PC-3 (cell line): ENCODE measurements at regions not wholly inside any gene's neighbourhood (a gene's known extent, or its start where the extent isn't known, plus 50 kb on each side); places are given as distances from the start of the nearest gene placed in this dataset.

ENCODE experiments used
- ATAC-seq: fragments of 200-7000 bp; cut with Tn5 transposase; 2 replicates; pipeline ENCODE4 v1.9.1; 2020; ENCODE audit warnings: mild to moderate bottlenecking, moderate library complexity
- BruUV-seq: library from RNA; stranded (reverse); fragments of 400-500 nt; replicated peaks from 2 replicates; lab custom pipeline; 2021; lab: Mats Ljungman, UMichigan
- CTCF ChIA-PET: fragments of 300-600 bp; sonication (Branson Sonifier 250); formaldehyde crosslinking; loops from one replicate; lab custom pipeline; 2022; ENCODE audit warnings: antibody characterized with exemption; lab: Charles Lee
- POLR2A ChIA-PET: fragments of 300-600 bp; sonication (Branson Sonifier 250); formaldehyde crosslinking; loops from one replicate; lab custom pipeline; 2022; ENCODE audit warnings: antibody characterized with exemption; ENCODE audit not compliant: unreplicated experiment; lab: Charles Lee
- DNase-seq: peaks from one replicate; pipeline ENCODE4 v3.0.0-alpha.2; 2015
- H2AFZ ChIP-seq: fragments of 300-600 bp; sonication (generic); 2 replicates; pipeline ENCODE4 v1.6.0; 2016; ENCODE audit warnings: antibody characterized with exemption, low read length
- H3F3A ChIP-seq: fragments of 300-600 bp; sonication (generic); one replicate; pipeline ENCODE4 v1.6.0; 2017; ENCODE audit warnings: antibody characterized with exemption, low read length, control low read depth, mild to moderate bottlenecking; ENCODE audit not compliant: unreplicated experiment
- H3K27ac ChIP-seq: fragments of 300-600 bp; sonication (generic); 2 replicates; pipeline ENCODE4 v1.5.1; 2016; ENCODE audit warnings: mild to moderate bottlenecking, low read length
- H3K27me3 ChIP-seq: fragments of 300-600 bp; sonication (generic); 2 replicates; pipeline ENCODE4 v1.6.1; 2016; ENCODE audit warnings: low read length, mixed read lengths
- H3K36me3 ChIP-seq: fragments of 300-600 bp; sonication (generic); 2 replicates; pipeline ENCODE4 v1.6.1; 2016; ENCODE audit warnings: low read depth, mixed run types, low read length, mixed read lengths
- H3K4me1 ChIP-seq: fragments of 300-600 bp; sonication (generic); 2 replicates; pipeline ENCODE4 v1.5.1; 2016; ENCODE audit warnings: low read length; ENCODE audit not compliant: insufficient read depth
- H3K4me2 ChIP-seq: fragments of 300-600 bp; sonication (generic); 2 replicates; pipeline ENCODE4 v1.6.0; 2016; ENCODE audit warnings: low read length
- H3K4me3 ChIP-seq: fragments of 300-600 bp; sonication (generic); 2 replicates; pipeline ENCODE4 v1.5.1; 2016; ENCODE audit warnings: mild to moderate bottlenecking, low read length, mixed read lengths
- H3K79me2 ChIP-seq: fragments of 300-600 bp; sonication (generic); 2 replicates; pipeline ENCODE4 v1.6.1; 2017; ENCODE audit warnings: low read length, mixed read lengths
- H3K9ac ChIP-seq: fragments of 300-600 bp; sonication (generic); 2 replicates; pipeline ENCODE4 v1.6.0; 2016; ENCODE audit warnings: mild to moderate bottlenecking, low read length
- H3K9me2 ChIP-seq: fragments of 300-600 bp; sonication (generic); replicated peaks from 2 replicates; pipeline ENCODE4 v1.6.1; 2016; ENCODE audit warnings: mixed run types, low read length, mixed read lengths
- H3K9me3 ChIP-seq: fragments of 300-600 bp; sonication (generic); 2 replicates; pipeline ENCODE4 v1.6.1; 2016; ENCODE audit warnings: low read length, mixed read lengths
- H4K20me1 ChIP-seq: fragments of 300-600 bp; sonication (generic); 2 replicates; pipeline ENCODE4 v1.6.1; 2016; ENCODE audit warnings: low read length, mixed read lengths
- CTCF ChIP-seq: fragments of 300-600 bp; sonication (generic); conservative IDR thresholded peaks from 2 replicates; pipeline ENCODE4 v1.5.1; 2017; ENCODE audit warnings: antibody characterized with exemption, low read depth, mild to moderate bottlenecking, low read length
- EZH2 ChIP-seq: fragments of 300-600 bp; sonication (generic); IDR thresholded peaks from one replicate; pipeline ENCODE4 v1.6.1; 2017; ENCODE audit warnings: antibody characterized with exemption, mild to moderate bottlenecking, low read length; ENCODE audit not compliant: unreplicated experiment
- EZH2phosphoT487 ChIP-seq: fragments of 300-600 bp; sonication (generic); IDR thresholded peaks from 2 replicates; pipeline ENCODE4 v1.6.1; 2018; ENCODE audit warnings: mild to moderate bottlenecking, antibody characterized with exemption, low read length, borderline replicate concordance
- intact Hi-C: fragments of 100-400 bp; cut with micrococcal nuclease; formaldehyde crosslinking; loops from 2 replicates; pipeline ENCODE4 v1.9.0; 2023

- ChIA-PET CTCF (no interaction called here), POLR2A (no interaction called here)
- Histone ChIP-seq H3K4me1 (peaks cover 64% of the 10 kb centered on the region), H3F3A (no peaks in the 10 kb centered on the region), H3K4me3 (no peak overlapping the region), H3K9ac (no peak overlapping the region), H3K9me3 (no peaks in the 10 kb centered on the region), H3K27me3 (no peaks in the 10 kb centered on the region), H3K9me2 (no peaks in the 10 kb centered on the region), H2AFZ (no peak overlapping the region), H3K36me3 (no peaks in the 10 kb centered on the region), H3K4me2 (no peak overlapping the region), H3K79me2 (no peaks in the 10 kb centered on the region), H3K27ac (no peak overlapping the region), H4K20me1 (no peaks in the 10 kb centered on the region)
- no peak for ATAC-seq
- no TSS peak for BruUV-seq
- DNase-seq: no peak
- intact Hi-C loops: no loop called here
- TF ChIP-seq EZH2phosphoT487: no peak
- TF ChIP-seq EZH2: no peak
- TF ChIP-seq CTCF: no peak
Measured at GRCh38 chr6:11425431-11425871, 112.1 kb upstream of the TMEM170B start.

GRCh38 chr6:11424395-11425034, 113.0 kb upstream of the TMEM170B start:
- Histone ChIP-seq H3F3A (no peaks in the 10 kb centered on the region), H2AFZ (no peak overlapping the region), H3K27me3 (no peaks in the 10 kb centered on the region), H3K27ac (peak overlapping the region; percentile 59), H3K9ac (peak overlapping the region; percentile 22; the same call in 1 of the 2 replicates), H3K79me2 (no peaks in the 10 kb centered on the region), H3K9me3 (no peaks in the 10 kb centered on the region), H3K4me3 (no peak overlapping the region), H3K4me2 (peak overlapping the region; percentile 9; the same call in 1 of the 2 replicates), H3K9me2 (no peaks in the 10 kb centered on the region), H3K4me1 (peaks cover 63% of the 10 kb centered on the region), H3K36me3 (no peaks in the 10 kb centered on the region), H4K20me1 (no peaks in the 10 kb centered on the region)
- peak; percentile 54 for DNase-seq
- CTCF ChIA-PET: no interaction called here
- TF ChIP-seq CTCF: no peak
- no peak for TF ChIP-seq EZH2
- no peak for TF ChIP-seq EZH2phosphoT487
- POLR2A ChIA-PET: no interaction called here
- peak; percentile 42 for ATAC-seq
- BruUV-seq: no TSS peak
- intact Hi-C loops: no loop called here

GRCh38 chr6:11423667-11424066, 113.9 kb upstream of the TMEM170B start:
- peak overlapping the region; percentile 9; the same call in 1 of the 2 replicates for H3K4me2 ChIP-seq
- peak overlapping the region; percentile 59 for H3K27ac ChIP-seq
- no peak overlapping the region for H3K4me3 ChIP-seq
- intact Hi-C loops: no loop called here
- ChIA-PET CTCF (no interaction called here), POLR2A (no interaction called here)
- TF ChIP-seq EZH2phosphoT487 (no peak), CTCF (no peak), EZH2 (no peak)
- peak; percentile 54 for DNase-seq
- no peak overlapping the region for H3K9ac ChIP-seq
- H4K20me1 ChIP-seq: no peaks in the 10 kb centered on the region
- ATAC-seq: peak; percentile 5; the same call in 1 of the 2 replicates
- H2AFZ ChIP-seq: no peak overlapping the region
- no peaks in the 10 kb centered on the region for H3K9me3 ChIP-seq
- no peaks in the 10 kb centered on the region for H3K36me3 ChIP-seq
- H3K9me2 ChIP-seq: no peaks in the 10 kb centered on the region
- no peaks in the 10 kb centered on the region for H3F3A ChIP-seq
- no TSS peak for BruUV-seq
- peaks cover 54% of the 10 kb centered on the region for H3K4me1 ChIP-seq
- H3K79me2 ChIP-seq: no peaks in the 10 kb centered on the region
- no peaks in the 10 kb centered on the region for H3K27me3 ChIP-seq
